Panc1 (cell line): ENCODE measurements at regions not wholly inside any gene's neighbourhood (a gene's known extent, or its start where the extent isn't known, plus 50 kb on each side); places are given as distances from the start of the nearest gene placed in this dataset.

Experiments
- ATAC-seq: fragments of 200-7000 bp; cut with Tn5 transposase; 2 replicates; pipeline ENCODE4 v1.9.1; 2020; ENCODE audit warnings: mild to moderate bottlenecking, moderate library complexity
- BruUV-seq: library from RNA; stranded (reverse); fragments of 400-500 nt; replicated peaks from 2 replicates; lab custom pipeline; 2021; lab: Mats Ljungman, UMichigan
- CTCF ChIA-PET: fragments of 300-600 bp; sonication (Branson Sonifier 250); formaldehyde crosslinking; loops from one replicate; lab custom pipeline; 2022; ENCODE audit warnings: antibody characterized with exemption; lab: Charles Lee
- POLR2A ChIA-PET: fragments of 300-600 bp; sonication (Branson Sonifier 250); formaldehyde crosslinking; loops from one replicate; lab custom pipeline; 2022; ENCODE audit warnings: antibody characterized with exemption; lab: Charles Lee
- DNase-seq: peaks from one replicate; pipeline ENCODE4 v3.0.0-alpha.2; 2010; ENCODE audit warnings: low read depth, low spot score
- H3K27ac ChIP-seq: 2 replicates; pipeline ENCODE4 v1.5.1; 2011; ENCODE audit warnings: mild to moderate bottlenecking, low read length, inconsistent platforms
- H3K27me3 ChIP-seq: fragments of 200-500 bp; sonication (Bioruptor generic); 2 replicates; pipeline ENCODE4 v1.6.0; 2014; ENCODE audit warnings: low read length, inconsistent platforms; ENCODE audit not compliant: control insufficient read depth, insufficient read depth
- H3K36me3 ChIP-seq: fragments of 200-500 bp; sonication (Bioruptor generic); 2 replicates; pipeline ENCODE4 v1.5.1; 2014; ENCODE audit warnings: inconsistent platforms, mild to moderate bottlenecking, low read length, moderate library complexity; ENCODE audit not compliant: control insufficient read depth, insufficient read depth
- H3K4me1 ChIP-seq: 2 replicates; pipeline ENCODE4 v1.5.1; 2011; ENCODE audit warnings: inconsistent platforms, mild to moderate bottlenecking, low read length, moderate library complexity; ENCODE audit not compliant: control insufficient read depth, insufficient read depth
- H3K4me3 ChIP-seq, 2 experiments: 2 replicates each; pipeline ENCODE4 v1.5.1; 2011 to 2012; ENCODE audit warnings: low read depth in 2 of 2, low read length in 2 of 2, mild to moderate bottlenecking in 2 of 2, inconsistent platforms in 1 of 2, moderate library complexity in 1 of 2
- H3K9me3 ChIP-seq: fragments of 200-500 bp; sonication (Bioruptor generic); 2 replicates; pipeline ENCODE4 v1.5.1; 2014; ENCODE audit warnings: low read depth, mild to moderate bottlenecking, inconsistent platforms, low read length, moderate library complexity; ENCODE audit not compliant: control insufficient read depth, insufficient read depth
- CTCF ChIP-seq: fragments of 450-650 bp; IDR thresholded peaks from 2 replicates; pipeline ENCODE4 v1.5.1; 2017; ENCODE audit warnings: mild to moderate bottlenecking
- POLR2AphosphoS5 ChIP-seq: IDR thresholded peaks from 2 replicates; pipeline ENCODE4 v1.6.1; 2012; ENCODE audit warnings: mild to moderate bottlenecking, low read depth, low read length, moderate library complexity
- REST ChIP-seq, 2 experiments: IDR thresholded peaks; 2 replicates each; pipeline ENCODE4 v1.6.1; 2011 to 2012; ENCODE audit warnings: low read depth in 2 of 2, control low read depth in 1 of 2, low read length in 1 of 2, mild to moderate bottlenecking in 1 of 2, moderate library complexity in 1 of 2; ENCODE audit not compliant: insufficient read depth in 1 of 2
- SIN3A ChIP-seq: IDR thresholded peaks from 2 replicates; pipeline ENCODE4 v1.6.1; 2012; ENCODE audit warnings: low read depth, mild to moderate bottlenecking, low read length, moderate library complexity, borderline replicate concordance; ENCODE audit not compliant: insufficient read depth
- TCF7L2 ChIP-seq: IDR thresholded peaks from 2 replicates; pipeline ENCODE4 v1.6.1; 2011; ENCODE audit warnings: mild to moderate bottlenecking, low read depth, low read length, inconsistent platforms
- in situ Hi-C: cut with HindIII; loops from 2 replicates; pipeline ENCODE4 v1.10.0; 2016; ENCODE audit warnings: low sequenced_read_pairs, low pct_unique_long_range_greater_than_20kb
- intact Hi-C: fragments of 100-400 bp; cut with micrococcal nuclease; formaldehyde crosslinking; loops from one replicate; pipeline ENCODE4 v1.10.0; 2022; ENCODE audit not compliant: unreplicated experiment

GRCh38 chr10:60450291-60450690 lies 60.6 kb upstream of the ANK3 start:
- Histone ChIP-seq H3K4me1 (peaks cover 13% of the 10 kb centered on the region), H3K4me3 (no peak overlapping the region), H3K27me3 (no peaks in the 10 kb centered on the region), H3K27ac (no peak overlapping the region), H3K36me3 (no peaks in the 10 kb centered on the region), H3K9me3 (no peaks in the 10 kb centered on the region)
- ATAC-seq: no peak
- no peak for DNase-seq
- no peak for TF ChIP-seq CTCF
- TF ChIP-seq REST (IDR thresholded peaks at IDR 0.05; ENCODE audit: insufficient read depth in 1 of 2, low read depth in 2 of 2, low read length in 1 of 2): no peak
- no peak for TF ChIP-seq TCF7L2
- TF ChIP-seq POLR2AphosphoS5: no peak
- no peak for TF ChIP-seq SIN3A
- intact Hi-C loops (no loop called here), in situ Hi-C loops (no loop called here)
- CTCF ChIA-PET: no interaction called here
- no TSS peak for BruUV-seq
- POLR2A ChIA-PET: no interaction called here

GRCh38 chr10:60448246-60448645 lies 58.6 kb upstream of the ANK3 start:
- DNase-seq: no peak
- TF ChIP-seq TCF7L2 (no peak), CTCF (no peak)
- H3K27ac ChIP-seq: no peak overlapping the region; the same call in 1 of the 2 replicates
- no peak overlapping the region for H3K4me3 ChIP-seq
- no peaks in the 10 kb centered on the region for H3K9me3 ChIP-seq
- CTCF ChIA-PET: no interaction called here
- no peak for ATAC-seq
- in situ Hi-C loops: no loop called here
- H3K4me1 ChIP-seq: peaks cover 13% of the 10 kb centered on the region
- H3K36me3 ChIP-seq: no peaks in the 10 kb centered on the region
- H3K27me3 ChIP-seq: no peaks in the 10 kb centered on the region
- POLR2A ChIA-PET: no interaction called here
- no TSS peak for BruUV-seq
- intact Hi-C loops: loop anchor here (5.0 kb wide), 1 partner anchor 319 kb away; no protein-coding TSS in a partner anchor
